H1 (cell line): ENCODE measurements at regions not wholly inside any gene's neighbourhood (a gene's known extent, or its start where the extent isn't known, plus 50 kb on each side); places are given as distances from the start of the nearest gene placed in this dataset.

Experiments used
- CTCF ChIA-PET: fragments of 300-600 bp; sonication (Branson Sonifier 250); formaldehyde crosslinking; loops from one replicate; lab custom pipeline; 2021; ENCODE audit not compliant: partially characterized antibody; lab: Charles Lee
- POLR2A ChIA-PET: fragments of 300-600 bp; sonication (Branson Sonifier 250); formaldehyde crosslinking; loops from one replicate; lab custom pipeline; 2021; ENCODE audit warnings: inconsistent platforms; ENCODE audit not compliant: partially characterized antibody; lab: Charles Lee
- DNase-seq, 2 experiments: peaks; one replicate each; pipeline versions ENCODE4 v3.0.0 to v3.0.0-alpha.2; 2010 to 2022; ENCODE audit warnings: low spot score in 2 of 2, low read depth in 1 of 2, mixed read lengths in 1 of 2
- FAIRE-seq: peaks from 2 replicates; lab custom pipeline; 2011; peaks lifted over from hg19 to GRCh38; lab: Jason Lieb, UNC
- H2AFZ ChIP-seq: 2 replicates; pipeline ENCODE4 v1.8.1; 2012; ENCODE audit warnings: low read length, inconsistent platforms
- H2AK5ac ChIP-seq: 2 replicates; pipeline ENCODE4 v1.6.1; 2013; ENCODE audit warnings: low read depth, low read length
- H2BK120ac ChIP-seq: replicated peaks from 2 replicates; pipeline ENCODE3; 2013; ENCODE audit warnings: low read depth, low read length, inconsistent platforms
- H2BK12ac ChIP-seq: 2 replicates; pipeline ENCODE4 v1.6.1; 2013; ENCODE audit warnings: low read depth, low read length
- H2BK15ac ChIP-seq: 2 replicates; pipeline ENCODE4 v1.6.1; 2013; ENCODE audit warnings: low read length
- H2BK20ac ChIP-seq: 2 replicates; pipeline ENCODE4 v1.6.1; 2013; ENCODE audit warnings: low read length
- H2BK5ac ChIP-seq: 2 replicates; pipeline ENCODE4 v1.6.1; 2013; ENCODE audit warnings: low read depth, low read length
- H3K14ac ChIP-seq: 2 replicates; pipeline ENCODE4 v1.6.1; 2013; ENCODE audit warnings: inconsistent platforms; ENCODE audit not compliant: insufficient read length
- H3K18ac ChIP-seq: 2 replicates; pipeline ENCODE4 v1.6.1; 2013; ENCODE audit warnings: low read length; ENCODE audit errors: extremely low read depth
- H3K23ac ChIP-seq: 2 replicates; pipeline ENCODE4 v1.6.1; 2013; ENCODE audit warnings: inconsistent platforms; ENCODE audit not compliant: insufficient read length
- H3K23me2 ChIP-seq: 2 replicates; pipeline ENCODE4 v1.6.1; 2013; ENCODE audit warnings: low read depth, low read length
- H3K27ac ChIP-seq: 2 replicates; pipeline ENCODE4 v1.6.1; 2011; ENCODE audit warnings: low read depth, low read length, inconsistent platforms
- H3K27me3 ChIP-seq, 4 experiments: replicated peaks in 1 of 4; 1 replicate in 1 of 4; 2 replicates in 3 of 4; pipeline versions ENCODE4 v1.6.1 to v1.8.1; 2011 to 2013; ENCODE audit warnings: low read length in 3 of 4, mild to moderate bottlenecking in 3 of 4, inconsistent platforms in 2 of 4, mixed read lengths in 2 of 4, moderate library complexity in 1 of 4; ENCODE audit not compliant: control insufficient read depth in 3 of 4, insufficient read depth in 3 of 4; ENCODE audit errors: extremely low read depth in 1 of 4
- H3K36me3 ChIP-seq, 4 experiments: 2 replicates each; pipeline versions ENCODE4 v1.6.1 to v1.8.1; 2011 to 2013; ENCODE audit warnings: mild to moderate bottlenecking in 4 of 4, low read length in 3 of 4, moderate library complexity in 2 of 4, control low read depth in 1 of 4, inconsistent platforms in 1 of 4; ENCODE audit not compliant: insufficient read depth in 4 of 4, control insufficient read depth in 2 of 4
- H3K4ac ChIP-seq: replicated peaks from 2 replicates; pipeline ENCODE3; 2013; ENCODE audit warnings: low read length, low read depth, mixed read lengths, inconsistent platforms; ENCODE audit not compliant: insufficient read length
- H3K4me1 ChIP-seq, 4 experiments: replicated peaks in 1 of 4; 1 replicate in 1 of 4; 2 replicates in 3 of 4; pipeline versions ENCODE4 v1.6.1 to v1.8.1; 2011 to 2013; ENCODE audit warnings: low read length in 3 of 4, inconsistent platforms in 2 of 4, mixed read lengths in 1 of 4; ENCODE audit not compliant: insufficient read depth in 4 of 4, control insufficient read depth in 3 of 4
- H3K4me2 ChIP-seq, 2 experiments: 2 replicates each; pipeline versions ENCODE4 v1.6.1 to v1.8.1; 2011 to 2013; ENCODE audit warnings: low read depth in 2 of 2, low read length in 2 of 2, control low read depth in 1 of 2, inconsistent platforms in 1 of 2, mild to moderate bottlenecking in 1 of 2; ENCODE audit not compliant: insufficient read depth in 1 of 2
- H3K4me3 ChIP-seq, 4 experiments: fragments of 200-600, 300-600 bp in 1 of 4; sonication (generic), shearing (Covaris generic), sonication (Bioruptor Twin) in 1 of 4; 2 replicates each; pipeline versions ENCODE4 v1.5.1 to v1.8.1; 2011 to 2016; ENCODE audit warnings: low read length in 4 of 4, low read depth in 3 of 4, control low read depth in 2 of 4, inconsistent platforms in 2 of 4, mild to moderate bottlenecking in 2 of 4, mixed read lengths in 1 of 4, moderate library complexity in 1 of 4; ENCODE audit not compliant: insufficient read depth in 2 of 4; ENCODE audit errors: extremely low read depth in 1 of 4
- H3K56ac ChIP-seq: replicated peaks from 2 replicates; pipeline ENCODE3; 2013; ENCODE audit warnings: low read depth, mild to moderate bottlenecking, mixed read lengths, low read length, inconsistent platforms; ENCODE audit not compliant: insufficient read length
- H3K79me1 ChIP-seq: 2 replicates; pipeline ENCODE4 v1.6.1; 2013; ENCODE audit warnings: low read depth, low read length, control low read depth
- H3K79me2 ChIP-seq, 2 experiments: 2 replicates each; pipeline versions ENCODE4 v1.6.1 to v1.8.1; 2012 to 2013; ENCODE audit warnings: low read length in 2 of 2, mild to moderate bottlenecking in 2 of 2, inconsistent platforms in 1 of 2; ENCODE audit not compliant: insufficient read depth in 2 of 2, control insufficient read depth in 1 of 2
- H3K9ac ChIP-seq, 4 experiments: replicated peaks in 1 of 4; 1 replicate in 1 of 4; 2 replicates in 3 of 4; pipeline versions ENCODE4 v1.6.1 to v1.8.1; 2011 to 2013; ENCODE audit warnings: low read depth in 3 of 4, low read length in 3 of 4, control low read depth in 2 of 4, mild to moderate bottlenecking in 2 of 4, moderate library complexity in 2 of 4, inconsistent platforms in 1 of 4; ENCODE audit errors: extremely low read depth in 1 of 4
- H3K9me3 ChIP-seq, 2 experiments: 2 replicates each; pipeline versions ENCODE4 v1.6.1 to v1.8.1; 2012 to 2013; ENCODE audit warnings: mild to moderate bottlenecking in 2 of 2, moderate library complexity in 2 of 2, control low read depth in 1 of 2, inconsistent platforms in 1 of 2, low read depth in 1 of 2, low read length in 1 of 2, mixed read lengths in 1 of 2; ENCODE audit not compliant: insufficient read depth in 2 of 2
- H4K20me1 ChIP-seq, 2 experiments: replicated peaks in 1 of 2; 2 replicates each; pipeline versions ENCODE3 to v1.8.1; 2011 to 2013; ENCODE audit warnings: inconsistent platforms in 2 of 2, low read length in 2 of 2, mild to moderate bottlenecking in 1 of 2; ENCODE audit not compliant: insufficient read depth in 2 of 2, control insufficient read depth in 1 of 2
- H4K5ac ChIP-seq: 2 replicates; pipeline ENCODE4 v1.6.1; 2013; ENCODE audit warnings: low read length, low read depth, mixed read lengths, inconsistent platforms; ENCODE audit not compliant: insufficient read length
- H4K8ac ChIP-seq: 2 replicates; pipeline ENCODE4 v1.8.0; 2013; ENCODE audit warnings: mild to moderate bottlenecking, moderate library complexity, low read length, inconsistent platforms; ENCODE audit not compliant: insufficient read depth; ENCODE audit errors: extremely low read depth
- H4K91ac ChIP-seq: replicated peaks from 2 replicates; pipeline ENCODE3; 2013; ENCODE audit warnings: low read length, mixed read lengths, inconsistent platforms; ENCODE audit not compliant: insufficient read length
- CHD1 ChIP-seq: IDR thresholded peaks from 2 replicates; pipeline ENCODE4 v1.6.1; 2012; ENCODE audit warnings: low read depth, low read length, improper control_type of control experiment
- PHF8 ChIP-seq: fragments of 200-600 bp; sonication (generic); conservative IDR thresholded peaks from 2 replicates; pipeline ENCODE4 v1.7.1; 2012; ENCODE audit warnings: low read depth, mild to moderate bottlenecking, inconsistent platforms, low read length, moderate library complexity
- POLR2AphosphoS5 ChIP-seq: IDR thresholded peaks from 2 replicates; pipeline ENCODE4 v1.6.1; 2011; ENCODE audit warnings: low read depth, low read length
- RFX5 ChIP-seq: IDR thresholded peaks from 2 replicates; pipeline ENCODE4 v1.6.1; 2011; ENCODE audit warnings: low read depth, low read length, improper control_type of control experiment, borderline replicate concordance
- TAF1 ChIP-seq: IDR thresholded peaks from 2 replicates; pipeline ENCODE4 v1.6.1; 2011; ENCODE audit warnings: mild to moderate bottlenecking, low read depth, low read length
- TAF7 ChIP-seq: optimal IDR thresholded peaks from 2 replicates; pipeline ENCODE3; 2011; ENCODE audit warnings: low read depth, mild to moderate bottlenecking, inconsistent platforms, low read length, moderate library complexity, borderline replicate concordance
- WGBS, 2 experiments: shearing (Covaris generic) in 1 of 2; methylation state at CpG; one replicate each; pipeline versions ENCODE4 v1.1.6 to v1.1.7; 2013 to 2015; ENCODE audit warnings: low lambda C conversion rate in 2 of 2, mixed read lengths in 2 of 2, inconsistent platforms in 1 of 2, low coverage in 1 of 2, missing lambda C conversion rate in 1 of 2; ENCODE audit not compliant: insufficient replicate concordance in 2 of 2, insufficient coverage in 1 of 2, insufficient read length in 1 of 2; ENCODE audit errors: extremely low coverage in 1 of 2, missing lambda C conversion rate in 1 of 2; 5-methylcytosine and 5-hydroxymethylcytosine counted together
- TF ChIP-seq, protein P1 (sequence below): IDR thresholded peaks from 2 replicates; pipeline ENCODE4 v1.6.1; 2011; ENCODE audit warnings: low read depth, mild to moderate bottlenecking, low read length; ENCODE audit not compliant: insufficient read depth
- TF ChIP-seq, protein P2 (sequence below): IDR thresholded peaks from 2 replicates; pipeline ENCODE4 v1.6.1; 2012; ENCODE audit warnings: inconsistent platforms
- TF ChIP-seq, protein P3 (sequence below): IDR thresholded peaks from 2 replicates; pipeline ENCODE4 v1.6.1; 2012; ENCODE audit warnings: inconsistent platforms

DNA sequence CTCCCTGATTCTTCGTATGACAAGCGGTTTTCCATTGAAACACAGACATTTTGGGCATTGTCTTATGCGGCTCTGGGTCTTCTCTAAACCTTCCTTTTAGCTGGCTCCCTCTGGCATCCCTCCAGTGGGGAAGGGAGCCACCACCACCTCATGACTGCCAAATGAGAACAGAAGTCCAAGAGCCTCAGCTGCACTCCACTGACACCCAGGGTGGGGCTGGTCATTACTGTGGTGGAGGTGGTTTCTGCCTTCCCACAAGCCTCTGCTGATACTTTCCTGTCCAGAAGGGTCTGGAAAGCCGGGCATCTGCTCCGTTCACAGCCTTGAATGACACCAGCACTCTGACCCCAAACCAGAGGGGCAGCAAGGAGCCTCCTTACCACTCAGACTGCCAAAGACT lies 213.5 kb downstream of the ZNF516 start:
- WGBS, 2 experiments = 58% methylated on average over 5 of the region's 5 CpGs; no CpG with 5 or more reads in 1 of the 2 experiments
- CTCF ChIA-PET = interaction anchor here (0.6 to 1.5 kb wide), 2 partner anchors 14 to 191 kb away, joined by 3 to 6 read pairs; no protein-coding TSS in a partner anchor

More for the DNA sequence above, 213.5 kb downstream of the ZNF516 start:
- Histone ChIP-seq H2BK5ac (no peak overlapping the region), H3K56ac (no peak overlapping the region), H3K4ac (no peak overlapping the region), H2BK120ac (no peak overlapping the region), H2AK5ac (no peak overlapping the region), H3K9me3 (no peaks in the 10 kb centered on the region), H3K23me2 (no peaks in the 10 kb centered on the region), H3K4me2 (no peak overlapping the region), H3K23ac (no peak overlapping the region), H3K4me3 (no peak overlapping the region), H2AFZ (no peak overlapping the region), H3K9ac (no peak overlapping the region), H3K36me3 (no peaks in the 10 kb centered on the region), H3K18ac (no peak overlapping the region), H2BK15ac (no peak overlapping the region), H3K4me1 (peaks cover 0 to 3% (median 0%) of the 10 kb centered on the region in 4 experiments; a peak in 1 of 7 replicates), H2BK12ac (no peak overlapping the region), H3K14ac (no peak overlapping the region), H3K79me2 (no peaks in the 10 kb centered on the region), H3K27me3 (no peaks in the 10 kb centered on the region), H4K8ac (no peak overlapping the region), H4K20me1 (no peaks in the 10 kb centered on the region), H4K91ac (no peak overlapping the region), H3K79me1 (no peaks in the 10 kb centered on the region), H4K5ac (no peak overlapping the region), H3K27ac (no peak overlapping the region), H2BK20ac (no peak overlapping the region)
- POLR2A ChIA-PET = no interaction called here
- DNase-seq (no peak), FAIRE-seq (no peak)
- TF ChIP-seq RFX5 (no peak), TAF1 (no peak), POLR2AphosphoS5 (no peak), TAF7 (no peak), PHF8 (no peak), CHD1 (no peak)
- TF ChIP-seq, protein P1, sequence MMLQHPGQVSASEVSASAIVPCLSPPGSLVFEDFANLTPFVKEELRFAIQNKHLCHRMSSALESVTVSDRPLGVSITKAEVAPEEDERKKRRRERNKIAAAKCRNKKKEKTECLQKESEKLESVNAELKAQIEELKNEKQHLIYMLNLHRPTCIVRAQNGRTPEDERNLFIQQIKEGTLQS = no peak
- TF ChIP-seq, protein P2, sequence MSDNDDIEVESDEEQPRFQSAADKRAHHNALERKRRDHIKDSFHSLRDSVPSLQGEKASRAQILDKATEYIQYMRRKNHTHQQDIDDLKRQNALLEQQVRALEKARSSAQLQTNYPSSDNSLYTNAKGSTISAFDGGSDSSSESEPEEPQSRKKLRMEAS = no peak
- TF ChIP-seq, protein P3, sequence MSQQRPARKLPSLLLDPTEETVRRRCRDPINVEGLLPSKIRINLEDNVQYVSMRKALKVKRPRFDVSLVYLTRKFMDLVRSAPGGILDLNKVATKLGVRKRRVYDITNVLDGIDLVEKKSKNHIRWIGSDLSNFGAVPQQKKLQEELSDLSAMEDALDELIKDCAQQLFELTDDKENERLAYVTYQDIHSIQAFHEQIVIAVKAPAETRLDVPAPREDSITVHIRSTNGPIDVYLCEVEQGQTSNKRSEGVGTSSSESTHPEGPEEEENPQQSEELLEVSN = no peak
